ENCODE measurements at regions not wholly inside any gene's neighbourhood (a gene's known extent, or its start where the extent isn't known, plus 50 kb on each side); places are given as distances from the start of the nearest gene placed in this dataset.

DNA sequence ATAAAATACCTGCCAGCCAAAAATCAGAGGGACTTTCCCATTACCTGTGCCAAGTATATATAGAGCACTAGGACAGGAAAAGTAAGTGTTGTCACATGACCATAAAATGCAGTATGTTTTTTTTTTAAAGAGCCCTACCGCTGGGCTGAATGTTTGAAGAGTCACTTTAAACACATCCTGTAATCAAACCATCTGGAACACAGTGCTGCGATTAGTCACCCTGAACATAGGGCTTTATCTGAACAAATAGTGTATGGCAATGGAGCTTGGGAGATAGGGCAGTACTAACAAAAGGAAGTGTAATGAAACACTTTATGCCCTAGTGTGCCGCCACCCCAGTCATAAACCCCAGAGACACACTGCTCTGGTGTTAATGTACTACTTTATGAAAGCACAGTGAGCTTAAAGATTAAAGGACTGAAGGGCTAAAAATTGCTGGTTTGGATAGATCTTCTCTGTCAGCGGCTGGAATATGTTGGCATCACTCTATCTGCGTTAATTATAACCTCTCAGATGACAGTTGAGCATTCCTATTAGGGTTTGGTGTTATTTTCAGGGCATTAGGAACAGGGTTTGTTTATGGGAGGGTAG lies 90.4 kb downstream of the ZNF608 start (continued):
- TF ChIP-seq FOSL1 (tag; conservative IDR thresholded peaks at IDR 0.05): peak; percentile 96
- no peak for TF ChIP-seq PHF8 (IDR thresholded peaks at IDR 0.05; ENCODE audit: borderline replicate concordance, low read length)
- TF ChIP-seq NR2C1 (IDR thresholded peaks at IDR 0.05): no peak
- TF ChIP-seq NR2C1 (tag; IDR thresholded peaks at IDR 0.05): no peak
- no peak for TF ChIP-seq XRCC5 (IDR thresholded peaks at IDR 0.05; ENCODE audit: low read depth, low read length)
- TF ChIP-seq, protein P1, sequence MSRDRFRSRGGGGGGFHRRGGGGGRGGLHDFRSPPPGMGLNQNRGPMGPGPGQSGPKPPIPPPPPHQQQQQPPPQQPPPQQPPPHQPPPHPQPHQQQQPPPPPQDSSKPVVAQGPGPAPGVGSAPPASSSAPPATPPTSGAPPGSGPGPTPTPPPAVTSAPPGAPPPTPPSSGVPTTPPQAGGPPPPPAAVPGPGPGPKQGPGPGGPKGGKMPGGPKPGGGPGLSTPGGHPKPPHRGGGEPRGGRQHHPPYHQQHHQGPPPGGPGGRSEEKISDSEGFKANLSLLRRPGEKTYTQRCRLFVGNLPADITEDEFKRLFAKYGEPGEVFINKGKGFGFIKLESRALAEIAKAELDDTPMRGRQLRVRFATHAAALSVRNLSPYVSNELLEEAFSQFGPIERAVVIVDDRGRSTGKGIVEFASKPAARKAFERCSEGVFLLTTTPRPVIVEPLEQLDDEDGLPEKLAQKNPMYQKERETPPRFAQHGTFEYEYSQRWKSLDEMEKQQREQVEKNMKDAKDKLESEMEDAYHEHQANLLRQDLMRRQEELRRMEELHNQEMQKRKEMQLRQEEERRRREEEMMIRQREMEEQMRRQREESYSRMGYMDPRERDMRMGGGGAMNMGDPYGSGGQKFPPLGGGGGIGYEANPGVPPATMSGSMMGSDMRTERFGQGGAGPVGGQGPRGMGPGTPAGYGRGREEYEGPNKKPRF (IDR thresholded peaks at IDR 0.05; ENCODE audit: low read depth, low read length): no peak
- TF ChIP-seq GABPB1 (CRISPR knock-in tag; IDR thresholded peaks at IDR 0.05): no peak; the same call in 1 of the 2 replicates
- peak in 1 of 2 experiments; percentile 60 for TF ChIP-seq AFF1 (IDR thresholded peaks at IDR 0.05; ENCODE audit: low read depth in 1 of 2, partially characterized antibody in 2 of 2)
- TF ChIP-seq NR2C2 (CRISPR knock-in tag; IDR thresholded peaks at IDR 0.05): no peak
- TF ChIP-seq NR2C2 (tag; IDR thresholded peaks at IDR 0.05): peak; percentile 51; the same call in 1 of the 2 replicates
- TF ChIP-seq ZZZ3 (IDR thresholded peaks at IDR 0.05): no peak
- TF ChIP-seq ZNF75A (CRISPR knock-in tag; IDR thresholded peaks at IDR 0.05): no peak
- no peak for TF ChIP-seq HOMEZ (CRISPR knock-in tag; IDR thresholded peaks at IDR 0.05)
- no peak for TF ChIP-seq EWSR1 (IDR thresholded peaks at IDR 0.05; ENCODE audit: borderline replicate concordance, low read depth, partially characterized antibody)
- TF ChIP-seq NR3C1 (CRISPR knock-in tag; IDR thresholded peaks at IDR 0.05): no peak
- TF ChIP-seq POLR3G (IDR thresholded peaks at IDR 0.05; ENCODE audit: extremely low read depth, insufficient read length, insufficient replicate concordance): no peak
- TF ChIP-seq FOXJ3 (CRISPR knock-in tag; IDR thresholded peaks at IDR 0.05): no peak
- no peak for TF ChIP-seq ZKSCAN8 (CRISPR knock-in tag; IDR thresholded peaks at IDR 0.05)
- no peak for TF ChIP-seq E2F6 (IDR thresholded peaks at IDR 0.05; ENCODE audit: borderline replicate concordance in 1 of 2, extremely low read depth in 1 of 2, insufficient read depth in 1 of 2, insufficient read length in 1 of 2, low read depth in 1 of 2, low read length in 1 of 2, poor library complexity in 1 of 2, severe bottlenecking in 1 of 2)
- peak; percentile 94 for TF ChIP-seq EP300 (IDR thresholded peaks at IDR 0.05; ENCODE audit: low read length)

All from K562 (cell line).